CD4-positive, alpha-beta T cell treated with Interleukin-15 for 1 hour (primary cell): ENCODE measurements at regions not wholly inside any gene's neighbourhood (a gene's known extent, or its start where the extent isn't known, plus 50 kb on each side); places are given as distances from the start of the nearest gene placed in this dataset.
"Not testable (repeated sequence)": the region's sequence is repeated elsewhere in the genome, so short reads cannot be mapped to it uniquely, and the experiment has no call there.

Source experiments
- DNase-seq: peaks from one replicate; pipeline ENCODE4 v3.0.0-alpha.2; 2020

DNA sequence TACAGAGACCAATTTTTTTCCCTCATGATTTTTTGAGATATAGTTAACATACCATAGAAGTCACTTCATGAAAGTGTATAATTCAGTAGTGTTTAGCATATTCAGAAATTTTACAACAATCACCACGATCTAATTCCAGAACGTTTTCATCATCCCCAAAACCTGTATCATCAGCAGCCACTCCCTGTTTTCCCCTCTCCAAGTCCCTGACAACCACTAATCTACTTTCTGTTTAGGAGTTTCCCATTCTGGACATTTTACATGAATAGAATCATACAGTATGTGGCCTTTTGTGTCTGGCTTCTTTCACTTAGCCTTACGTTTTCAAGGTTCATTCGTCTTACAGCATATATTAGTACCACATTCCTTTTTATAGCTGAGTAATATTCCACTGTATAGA lies 204.2 kb upstream of the PLD5 start:
- DNase-seq: no peak

DNA sequence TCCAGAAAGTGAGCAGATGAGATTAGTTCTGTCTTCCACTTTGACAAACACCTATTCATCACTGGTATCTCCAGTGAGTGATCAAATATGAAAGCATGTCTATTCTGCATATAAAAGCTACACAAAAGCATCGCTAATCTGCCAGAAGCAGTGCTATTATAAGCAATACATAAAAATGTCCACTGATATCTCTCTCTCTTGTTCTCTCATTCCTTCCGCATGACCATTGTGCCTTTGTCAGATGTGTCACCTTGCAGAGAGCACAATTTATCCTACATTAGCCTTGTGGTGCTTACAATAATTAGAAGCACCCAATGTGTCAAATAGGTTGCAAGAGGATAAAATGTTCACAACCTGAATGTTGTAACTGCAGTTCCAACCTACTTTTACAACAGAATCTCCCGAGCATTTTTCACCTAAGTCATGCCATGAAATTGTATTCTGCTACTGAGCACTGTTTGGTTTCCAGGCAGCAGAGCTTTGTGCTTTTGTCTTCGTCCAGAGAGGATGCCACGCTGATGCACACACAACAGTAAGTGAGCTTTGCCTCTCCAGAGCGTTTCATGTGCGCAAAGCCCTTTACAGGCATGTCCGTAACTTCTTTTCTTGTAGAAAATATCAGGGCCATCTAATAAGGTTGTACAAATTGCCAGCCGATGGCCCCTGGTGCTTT lies 198.7 kb upstream of the PLD5 start:
- no peak for DNase-seq

DNA sequence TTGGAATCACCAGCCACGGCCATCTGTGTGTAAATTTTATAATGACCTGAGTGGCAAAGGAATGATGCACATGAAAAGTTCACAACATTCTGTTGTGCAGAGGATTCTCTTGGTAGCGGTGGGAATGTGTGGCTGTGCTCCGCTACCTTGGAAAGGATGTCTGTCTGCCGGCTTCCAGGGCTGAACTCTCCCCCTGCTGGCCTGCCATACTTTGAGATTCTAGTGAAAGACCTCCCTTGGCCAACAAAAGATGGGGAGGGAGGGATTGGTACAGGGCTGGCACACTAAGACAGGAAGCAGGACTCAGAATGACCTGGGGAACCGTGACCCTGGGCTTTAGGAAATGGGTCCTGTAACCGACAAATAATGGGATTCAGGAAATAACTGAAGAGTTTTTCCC lies 194.5 kb upstream of the PLD5 start:
- DNase-seq: no peak

DNA sequence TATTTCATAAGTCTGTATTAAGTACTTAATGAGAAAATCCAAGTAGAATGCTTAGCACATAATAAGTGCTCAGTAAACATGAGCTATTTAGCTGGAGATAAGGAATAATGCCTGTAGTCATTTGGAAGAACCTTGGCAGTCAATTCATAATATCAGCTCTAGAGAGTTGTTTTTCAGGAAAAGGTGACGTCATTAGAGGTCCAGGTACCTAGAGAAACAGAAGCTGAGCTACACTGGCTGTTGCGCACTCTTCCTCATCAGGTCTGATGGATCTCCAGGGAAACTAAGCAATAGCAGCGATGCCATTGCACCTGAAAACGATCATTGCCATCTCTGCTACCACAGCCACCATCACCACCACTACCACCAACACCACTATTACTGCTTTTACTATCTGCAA lies 187.8 kb upstream of the PLD5 start:
- no peak for DNase-seq

DNA sequence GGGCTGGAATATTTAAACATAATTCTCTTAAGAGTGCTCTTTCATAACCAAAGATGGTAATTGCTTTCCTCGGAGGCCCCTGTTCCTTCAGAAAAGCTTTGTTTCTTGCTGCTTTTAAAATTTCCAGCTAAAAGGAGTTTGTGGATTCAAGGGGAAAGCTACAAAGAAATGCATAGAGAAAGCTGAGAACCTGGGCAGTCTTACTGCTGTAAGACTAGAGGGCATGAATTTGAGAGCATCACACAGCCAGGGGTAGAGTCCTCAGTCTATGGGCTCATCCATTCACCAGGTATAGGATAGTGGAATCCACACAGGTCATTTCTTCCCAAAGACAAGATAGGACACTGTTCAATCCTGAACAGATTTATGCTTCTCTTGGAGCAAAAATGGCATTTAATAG lies 186.3 kb upstream of the PLD5 start:
- no peak for DNase-seq

DNA sequence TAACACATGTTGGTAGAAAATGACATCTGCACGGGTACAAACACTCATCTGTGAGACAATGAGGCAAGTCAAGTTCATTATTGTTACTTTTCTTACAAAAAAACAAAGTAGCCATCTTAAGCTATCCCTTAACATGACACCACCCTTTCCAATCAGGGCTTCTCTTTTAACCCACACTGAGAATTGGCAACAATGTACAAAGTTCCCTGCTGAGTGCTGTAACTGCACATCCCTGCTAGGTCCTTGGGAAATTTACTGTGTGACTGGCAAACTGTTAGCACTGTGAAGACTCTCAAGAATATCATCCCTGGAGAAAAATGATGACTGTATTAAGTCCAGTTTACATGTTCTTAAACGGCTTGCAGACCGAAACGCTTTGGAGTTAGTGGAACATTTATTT lies 185.8 kb upstream of the PLD5 start:
- DNase-seq: no peak

DNA sequence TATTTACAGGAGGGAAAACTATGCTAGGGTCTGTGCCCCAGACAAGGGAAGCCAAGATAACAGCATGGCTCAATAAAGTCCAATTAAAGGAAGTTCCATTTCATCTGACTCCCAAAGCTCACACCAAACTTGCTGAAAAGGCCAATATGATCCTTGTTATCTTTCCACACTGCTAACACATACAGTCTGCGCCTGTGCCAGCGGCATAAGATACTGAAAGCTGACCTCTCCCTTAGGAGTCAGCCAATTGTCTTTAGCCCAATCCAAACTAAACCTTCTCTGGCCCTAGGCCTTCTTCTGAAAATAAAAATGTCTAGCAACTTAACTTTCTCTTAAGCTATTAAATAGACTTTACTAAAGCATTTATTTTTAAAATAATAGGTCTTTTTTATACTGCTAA lies 179.0 kb upstream of the PLD5 start:
- DNase-seq: no peak

DNA sequence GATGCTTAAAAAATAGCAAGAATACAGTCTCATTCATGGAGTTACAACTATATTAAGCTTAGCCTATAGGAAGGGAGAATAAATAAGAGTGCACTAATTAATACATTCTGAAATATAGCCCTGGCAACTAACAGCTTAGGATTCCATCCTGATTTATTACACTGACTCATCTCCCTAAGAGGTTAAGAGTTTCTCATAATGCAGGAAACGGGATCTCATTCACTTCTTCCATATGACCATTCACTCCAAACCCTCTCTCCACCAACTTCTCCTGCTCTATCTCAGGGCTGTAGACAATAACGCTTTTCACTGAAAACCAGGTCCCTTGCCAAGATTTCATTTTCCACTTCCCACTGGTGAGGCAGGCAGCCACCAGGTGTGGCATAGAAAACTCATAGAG lies 168.5 kb upstream of the PLD5 start:
- DNase-seq: no peak

DNA sequence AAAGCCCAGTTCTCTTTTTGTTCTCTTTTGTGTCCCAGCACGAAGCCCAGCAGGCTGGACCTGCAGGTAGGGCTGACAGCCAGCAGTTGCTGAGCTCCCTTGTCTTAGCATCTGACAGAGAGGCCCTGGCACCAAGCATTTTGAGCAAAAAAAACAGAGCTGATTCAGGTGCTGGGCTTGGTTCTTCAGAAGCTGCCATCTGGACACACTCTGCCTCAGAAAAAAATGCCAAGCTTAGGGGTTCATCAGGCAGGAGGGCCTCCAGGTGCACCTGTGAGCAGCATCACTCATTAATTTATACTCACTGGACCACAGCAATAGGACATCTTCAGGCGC lies 167.1 kb upstream of the PLD5 start:
- DNase-seq: no peak

DNA sequence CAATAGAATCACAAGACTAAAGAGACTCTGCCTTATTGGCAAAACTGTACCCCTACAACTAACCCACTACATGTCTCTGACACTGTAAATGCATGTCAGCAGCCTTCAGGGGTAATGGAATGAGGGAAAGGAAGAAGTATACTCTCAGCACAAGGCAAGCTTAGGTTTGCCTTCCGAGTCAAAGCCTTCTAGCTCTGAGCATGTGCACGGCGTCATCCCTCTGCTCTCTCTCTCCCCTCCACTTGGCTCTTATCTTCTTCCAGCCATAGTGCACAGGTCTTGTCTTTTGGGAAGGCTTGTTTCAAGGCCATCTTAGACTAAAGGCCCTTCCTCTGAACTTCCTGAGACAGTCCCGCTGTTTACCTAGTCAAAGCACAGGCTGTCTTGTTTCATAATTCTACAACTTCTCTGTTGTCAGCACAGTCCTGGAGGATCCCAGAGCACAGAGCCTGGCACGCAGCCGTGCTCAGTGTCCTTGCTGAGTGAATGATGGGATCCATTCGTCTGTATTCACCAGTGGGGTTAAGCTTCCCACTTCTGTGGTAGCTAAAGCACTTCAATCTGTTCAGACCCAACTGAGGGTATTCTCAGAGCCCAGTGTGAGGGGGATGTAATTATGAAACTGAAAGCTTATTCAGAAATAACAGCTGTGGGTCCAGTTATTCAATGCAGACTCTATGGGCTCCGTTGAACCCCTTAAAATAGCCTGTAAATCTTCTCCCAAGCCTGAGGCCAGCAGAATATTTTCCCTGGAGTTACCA lies 166.5 kb upstream of the PLD5 start:
- no peak for DNase-seq

DNA sequence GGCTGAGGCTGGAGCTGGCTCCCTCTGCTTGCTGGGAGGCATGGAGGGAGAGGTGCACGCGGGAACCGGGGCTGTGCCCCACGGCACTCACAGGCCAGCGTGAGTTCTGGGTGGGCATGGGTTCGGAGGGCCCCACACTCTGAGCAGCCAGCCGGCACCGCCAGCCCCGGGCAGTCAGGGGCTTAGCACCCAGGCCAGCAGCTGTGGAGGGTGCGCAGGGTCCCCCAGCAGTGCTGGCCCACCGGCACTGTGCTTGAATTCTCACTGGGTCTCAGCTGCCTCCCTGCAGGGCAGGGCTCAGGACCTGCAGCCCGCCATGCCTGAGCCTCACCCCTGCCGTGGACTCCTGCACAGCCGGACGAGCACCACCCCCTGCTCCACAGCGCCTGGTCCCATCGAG lies 164.9 kb upstream of the PLD5 start:
- no peak for DNase-seq

DNA sequence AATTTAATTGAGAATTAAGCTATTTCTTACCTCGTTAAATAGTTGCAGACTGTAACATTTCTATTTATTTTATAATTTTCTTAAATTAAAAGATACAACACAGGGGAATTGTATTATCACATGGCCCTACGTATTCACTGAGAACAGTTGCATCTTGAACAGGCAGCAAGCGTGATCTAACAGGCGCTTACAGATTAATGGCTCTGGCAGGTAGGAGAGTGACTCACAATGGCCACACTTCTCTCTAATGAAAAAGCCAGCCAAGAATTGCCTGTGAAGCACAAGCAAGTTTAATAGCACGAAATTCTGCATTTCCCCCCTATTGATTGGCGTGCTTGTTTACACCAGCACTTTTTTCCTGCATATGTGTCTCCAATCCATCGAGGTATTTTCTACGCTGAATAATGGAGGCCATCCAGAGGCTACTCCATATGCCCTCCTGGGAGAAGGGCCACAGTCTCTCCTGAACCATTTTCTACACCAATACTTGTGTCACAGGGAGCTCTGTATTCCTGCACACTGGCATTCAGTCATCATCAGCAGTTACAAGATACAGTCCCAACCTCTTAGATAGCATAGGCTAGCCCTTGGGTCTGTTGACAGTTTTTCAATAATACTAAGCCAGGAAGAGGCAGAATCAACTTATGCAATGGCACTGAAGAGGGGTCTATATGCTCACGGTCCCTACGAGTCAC lies 150.6 kb upstream of the PLD5 start:
- DNase-seq: no peak

DNA sequence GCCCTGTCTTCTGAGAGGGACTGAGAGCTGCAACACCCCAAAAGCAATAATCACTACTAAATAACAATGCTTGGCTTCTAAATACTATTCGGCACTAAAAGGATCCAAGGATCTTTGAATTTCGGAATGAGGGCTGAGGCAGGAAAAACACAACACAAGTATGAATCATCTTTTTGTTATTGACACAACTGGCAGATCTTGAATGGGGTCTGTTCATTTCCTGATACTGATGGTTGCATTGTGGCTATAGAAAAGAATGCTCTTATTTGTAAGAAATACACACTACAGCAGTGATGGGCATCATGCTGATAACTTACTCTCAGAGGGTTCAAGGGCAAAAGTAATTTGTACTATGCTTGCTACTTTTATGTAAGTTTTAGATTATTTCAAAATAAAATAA lies 149.2 kb upstream of the PLD5 start:
- DNase-seq: no peak

DNA sequence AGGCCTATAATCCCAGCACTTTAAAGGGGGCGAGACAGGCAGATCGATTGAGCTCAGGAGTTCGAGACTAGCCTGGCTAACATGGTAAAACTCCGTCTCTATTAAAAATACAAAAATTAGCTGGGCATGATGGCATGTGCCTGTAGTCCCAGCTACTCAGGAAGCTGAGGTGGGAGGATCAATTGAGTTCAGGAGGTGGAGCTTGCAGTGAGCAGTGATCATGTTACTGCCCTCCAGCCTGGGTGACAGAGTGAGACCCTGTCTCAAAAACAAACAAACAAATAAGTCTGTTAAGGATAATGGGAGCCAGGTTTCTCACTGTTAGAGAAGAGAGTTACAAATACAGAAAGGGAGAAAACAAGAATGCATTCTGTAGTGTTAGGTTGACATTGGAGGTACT lies 148.7 kb upstream of the PLD5 start:
- DNase-seq: not testable (repeated sequence)

DNA sequence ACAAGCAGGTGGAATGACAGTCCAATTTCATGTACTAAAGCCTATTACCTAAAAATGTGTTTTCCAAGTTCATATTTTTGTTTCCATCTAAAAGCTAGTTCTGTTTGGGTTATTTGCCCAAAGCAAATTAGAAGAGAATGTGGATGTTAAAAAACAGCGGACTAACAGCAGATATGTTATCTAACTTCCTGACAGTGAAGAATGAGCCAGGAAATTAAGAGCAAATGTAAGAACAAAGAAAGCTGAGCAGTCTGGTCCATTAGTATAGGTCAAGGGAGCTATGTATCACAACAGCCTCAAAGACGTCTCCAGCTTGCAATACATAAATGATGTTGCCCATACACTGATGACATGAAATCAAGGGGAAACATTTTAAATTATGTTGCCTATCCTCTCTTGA lies 145.5 kb upstream of the PLD5 start:
- no peak for DNase-seq

DNA sequence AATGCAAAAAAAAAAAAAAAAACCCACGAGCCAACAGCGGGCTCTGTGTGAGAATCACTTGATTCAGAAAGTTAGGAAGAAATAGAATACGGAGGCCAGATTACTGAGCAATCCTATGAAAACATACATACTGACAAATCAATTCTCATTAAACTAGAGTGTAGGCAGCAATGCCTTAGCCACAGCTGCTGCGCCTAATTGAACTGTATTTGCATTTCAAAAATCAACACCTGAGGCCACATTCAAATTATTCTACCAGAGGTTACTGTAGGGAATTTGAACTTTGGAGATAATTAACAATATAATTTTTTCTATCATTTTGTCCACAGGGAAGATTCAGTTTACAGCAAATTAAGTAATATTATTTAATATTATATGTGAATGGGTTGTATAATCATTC lies 138.4 kb upstream of the PLD5 start:
- DNase-seq: no peak

DNA sequence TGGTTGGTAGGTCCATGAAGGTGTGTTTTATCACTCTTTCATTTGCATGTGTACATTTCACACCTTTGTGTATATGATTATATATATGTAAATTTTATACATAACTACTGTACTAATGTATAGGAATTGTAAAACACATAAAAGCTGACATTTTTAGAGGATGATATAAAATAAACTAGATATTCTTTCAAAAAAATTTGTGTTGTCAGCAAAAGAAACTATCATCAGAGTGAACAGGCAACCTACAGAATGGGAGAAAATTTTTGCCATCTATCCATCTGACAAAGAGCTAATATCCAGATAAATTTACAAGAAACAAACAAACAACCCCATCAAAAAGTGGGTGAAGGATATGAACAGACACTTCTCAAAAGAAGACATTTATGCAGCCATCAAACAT lies 129.3 kb upstream of the PLD5 start:
- not testable (repeated sequence) for DNase-seq

DNA sequence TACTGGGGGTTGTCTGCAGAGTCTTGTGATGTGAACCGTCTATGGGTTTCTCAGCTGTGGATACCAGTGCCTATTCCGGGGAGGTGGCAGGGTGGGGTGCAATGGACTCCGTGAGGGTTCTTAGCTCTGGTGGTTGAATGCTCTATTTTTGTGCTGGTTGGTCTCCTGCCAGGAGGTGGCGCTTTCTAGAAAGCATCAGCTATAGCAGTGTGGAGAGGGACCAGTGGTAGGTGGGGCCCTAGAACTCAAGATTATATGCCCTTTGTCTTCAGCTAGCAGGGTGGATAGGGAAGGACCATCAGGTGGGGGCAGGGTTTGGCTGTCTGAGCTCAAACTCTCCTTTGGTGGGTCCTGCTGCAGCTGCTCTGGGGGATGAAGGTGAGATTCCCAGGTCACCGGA lies 127.3 kb upstream of the PLD5 start:
- no peak for DNase-seq

DNA sequence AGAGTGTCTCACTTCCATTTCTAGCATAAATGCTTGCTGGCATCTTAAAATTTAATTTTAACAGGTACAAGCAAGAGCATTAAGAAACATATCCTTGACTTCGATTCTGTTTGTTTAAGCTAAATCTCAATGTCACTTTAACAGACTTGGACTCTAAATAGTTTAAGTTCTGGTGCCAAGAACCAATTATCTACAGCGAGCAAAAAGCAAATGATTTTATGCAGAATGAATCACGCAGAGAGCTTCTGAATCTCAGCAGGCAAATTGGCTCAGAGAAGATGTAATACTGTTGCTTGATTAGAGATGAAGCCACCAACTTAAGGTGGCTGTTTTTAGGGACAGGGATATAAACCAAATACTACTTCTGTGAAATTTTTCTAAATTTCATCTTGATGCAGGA lies 117.0 kb upstream of the PLD5 start:
- no peak for DNase-seq

DNA sequence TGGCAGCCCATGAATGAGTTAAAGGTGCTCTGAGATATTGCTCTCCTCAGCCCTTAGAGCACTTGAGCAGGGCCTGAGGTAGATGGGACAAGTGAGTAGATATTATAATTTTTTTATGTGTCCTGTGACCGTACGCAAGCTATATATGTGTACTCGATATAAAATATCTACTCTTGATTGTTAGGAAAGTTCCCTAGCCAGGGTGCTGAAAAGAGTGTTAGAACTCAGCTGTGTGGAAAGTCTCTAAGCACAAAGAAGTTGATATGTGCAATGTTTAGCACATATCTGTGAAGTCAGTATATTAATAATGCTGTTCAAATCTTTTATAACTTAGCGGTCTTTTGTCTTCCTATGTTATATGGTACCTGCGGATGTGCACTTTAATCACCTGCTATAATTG lies 114.6 kb upstream of the PLD5 start:
- DNase-seq: no peak

DNA sequence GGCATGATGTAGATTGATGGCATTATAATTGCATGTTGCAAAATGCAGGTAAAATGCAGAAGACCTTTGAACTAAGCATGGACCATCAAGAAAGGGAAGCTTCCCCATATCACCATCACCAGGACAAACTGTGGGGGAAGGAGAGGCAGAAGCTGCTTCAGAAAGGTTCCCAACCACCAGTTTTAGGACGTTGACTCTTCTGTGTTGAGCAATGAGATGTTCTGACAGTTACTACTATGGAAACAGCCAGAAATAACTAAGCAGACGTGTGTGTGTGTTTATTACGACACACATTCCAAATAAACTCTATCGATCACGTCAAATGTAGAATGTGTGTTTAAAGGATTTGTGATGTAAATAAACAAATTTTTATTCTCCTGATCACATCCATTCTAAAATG lies 110.2 kb upstream of the PLD5 start:
- DNase-seq: no peak

DNA sequence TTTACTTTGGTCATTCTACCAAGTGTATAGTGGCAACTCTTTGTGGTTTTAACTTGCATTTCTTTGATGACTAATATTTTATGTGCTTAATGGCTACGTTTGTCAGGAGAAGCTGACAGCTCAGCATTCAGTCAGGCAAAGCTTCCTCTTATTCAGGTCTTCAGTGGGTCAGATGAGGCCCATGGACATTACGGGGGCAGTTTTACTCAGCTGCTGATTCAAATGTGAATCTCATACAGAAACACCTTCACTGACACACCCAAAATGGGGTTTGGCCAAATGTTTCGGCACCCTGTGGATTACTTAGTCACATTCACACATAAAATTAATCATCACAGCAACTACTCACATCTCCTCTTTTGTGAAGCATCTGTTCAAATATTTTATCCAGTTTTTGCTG lies 104.9 kb upstream of the PLD5 start:
- no peak for DNase-seq

DNA sequence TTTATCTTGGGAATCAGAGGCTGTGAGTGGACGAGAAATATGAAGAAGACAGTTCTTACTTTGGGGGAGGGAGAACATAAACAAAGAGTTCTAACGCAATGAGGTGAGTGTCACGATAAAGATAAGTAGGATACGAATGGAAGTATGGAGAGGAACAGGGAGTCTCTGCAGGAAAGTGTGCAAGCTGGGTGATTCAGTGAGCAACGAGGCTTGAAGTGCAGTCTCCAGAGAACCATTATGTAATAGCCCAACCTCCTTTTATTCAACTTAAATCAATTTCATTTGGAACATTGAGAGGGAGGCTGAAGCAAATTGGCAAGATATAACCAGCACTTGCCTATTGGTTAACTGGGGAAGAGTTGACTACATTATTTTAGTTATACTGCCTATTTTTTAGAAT lies 99.3 kb upstream of the PLD5 start:
- no peak for DNase-seq

DNA sequence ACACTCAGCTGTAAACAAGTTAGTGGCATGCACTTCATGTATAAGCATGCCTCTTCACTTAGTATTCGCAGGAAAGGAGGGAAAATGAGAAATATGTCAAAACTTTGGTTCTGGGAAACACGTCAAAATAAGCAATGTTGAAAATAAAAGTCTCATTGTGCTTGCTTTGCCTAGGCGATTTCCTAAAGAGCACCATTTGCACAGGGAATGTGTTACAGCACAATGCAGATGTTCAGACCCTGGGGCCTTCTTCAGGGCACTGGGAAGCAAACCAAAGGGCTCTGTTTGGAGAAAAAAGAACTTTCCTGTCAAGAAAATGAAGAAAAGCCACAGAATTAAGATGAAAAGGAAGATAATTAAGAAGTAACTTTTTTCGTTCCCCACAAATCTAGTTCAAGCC lies 98.6 kb upstream of the PLD5 start:
- no peak for DNase-seq
